ENCODE measurements at regions not wholly inside any gene's neighbourhood (a gene's known extent, or its start where the extent isn't known, plus 50 kb on each side); places are given as distances from the start of the nearest gene placed in this dataset.
A peak's percentile ranks its signal among the peaks of the same experiment; 100 is the strongest.
"Not testable (repeated sequence)": the region's sequence is repeated elsewhere in the genome, so short reads cannot be mapped to it uniquely, and the experiment has no call there.

GRCh38 chr12:68984796-68985573, 52.0 kb upstream of the CPM start:
- DNase-seq (ENCODE audit: low read depth) = no peak

GRCh38 chr12:68997526-68997925, 64.6 kb upstream of the CPM start:
- DNase-seq (ENCODE audit: low read depth) = not testable (repeated sequence)

DNA sequence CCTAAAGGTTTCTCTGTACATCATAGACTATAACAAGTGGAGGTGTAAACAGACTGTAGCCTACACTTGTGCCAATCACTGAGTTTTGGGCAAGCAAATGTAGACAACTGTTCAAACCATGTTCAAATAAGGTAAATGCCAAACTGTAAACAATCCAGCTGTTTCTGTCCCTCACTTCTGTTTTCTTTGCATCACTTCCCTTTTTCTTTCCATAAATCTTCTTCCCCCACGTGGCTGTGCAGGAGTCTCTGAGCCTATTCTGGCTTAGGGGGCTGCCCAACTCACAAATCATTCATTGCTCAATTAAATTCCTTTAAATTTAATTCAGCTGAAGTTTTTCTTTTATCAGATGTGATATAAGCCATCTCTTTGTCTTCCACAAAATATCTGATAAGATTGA, 65.1 kb upstream of the CPM start:
- DNase-seq (ENCODE audit: low read depth) = no peak

- no peak for DNase-seq (ENCODE audit: low read depth)
These were observed 67.1 kb upstream of the CPM start for GRCh38 chr12:69000074-69000473.

GRCh38 chr12:69000540-69001243, 67.7 kb upstream of the CPM start:
- DNase-seq (ENCODE audit: low read depth) = peak; percentile 5

DNA sequence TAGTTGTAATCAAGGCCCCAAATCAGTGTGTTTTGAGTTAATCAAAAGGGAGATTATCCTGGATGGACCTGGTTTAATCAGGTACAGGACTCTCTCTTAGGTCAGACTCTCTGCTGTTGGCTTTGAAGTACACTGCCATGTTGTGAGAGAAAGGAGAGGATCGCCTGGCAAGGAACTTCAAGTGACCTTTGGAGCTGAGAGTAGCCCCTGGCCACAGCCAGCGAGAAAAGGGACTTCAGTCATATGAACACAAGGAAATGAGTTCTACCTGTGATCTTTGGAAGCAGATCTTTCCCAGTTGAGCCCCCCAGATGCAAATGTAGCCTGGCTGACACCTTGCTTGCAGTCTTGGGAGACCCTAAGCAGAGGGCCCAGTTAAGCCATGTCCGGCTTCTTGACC, 68.3 kb upstream of the CPM start:
- DNase-seq (ENCODE audit: low read depth) = no peak

- DNase-seq (ENCODE audit: low read depth) = no peak
These were observed 70.0 kb upstream of the CPM start for GRCh38 chr12:69002969-69003368.

DNA sequence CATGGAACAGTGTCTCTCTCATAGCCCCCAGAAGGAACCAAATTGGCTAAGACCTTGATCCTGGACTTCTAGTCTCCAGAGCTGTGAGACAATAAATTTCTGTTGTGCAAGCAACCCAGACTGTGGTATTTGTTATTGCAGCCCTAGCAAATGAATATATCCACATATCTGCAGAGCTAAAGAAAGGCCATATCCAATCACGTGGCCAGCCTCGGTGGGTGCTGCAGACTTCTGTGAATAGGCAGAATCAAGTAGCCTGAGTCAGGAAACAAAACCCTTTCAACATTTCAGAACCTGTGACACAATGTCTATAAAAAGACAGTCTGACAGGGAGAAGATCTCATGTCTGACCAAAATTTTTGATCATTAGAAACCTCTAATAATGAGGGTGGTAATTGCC, 71.0 kb upstream of the CPM start:
- DNase-seq (ENCODE audit: low read depth) = no peak

DNA sequence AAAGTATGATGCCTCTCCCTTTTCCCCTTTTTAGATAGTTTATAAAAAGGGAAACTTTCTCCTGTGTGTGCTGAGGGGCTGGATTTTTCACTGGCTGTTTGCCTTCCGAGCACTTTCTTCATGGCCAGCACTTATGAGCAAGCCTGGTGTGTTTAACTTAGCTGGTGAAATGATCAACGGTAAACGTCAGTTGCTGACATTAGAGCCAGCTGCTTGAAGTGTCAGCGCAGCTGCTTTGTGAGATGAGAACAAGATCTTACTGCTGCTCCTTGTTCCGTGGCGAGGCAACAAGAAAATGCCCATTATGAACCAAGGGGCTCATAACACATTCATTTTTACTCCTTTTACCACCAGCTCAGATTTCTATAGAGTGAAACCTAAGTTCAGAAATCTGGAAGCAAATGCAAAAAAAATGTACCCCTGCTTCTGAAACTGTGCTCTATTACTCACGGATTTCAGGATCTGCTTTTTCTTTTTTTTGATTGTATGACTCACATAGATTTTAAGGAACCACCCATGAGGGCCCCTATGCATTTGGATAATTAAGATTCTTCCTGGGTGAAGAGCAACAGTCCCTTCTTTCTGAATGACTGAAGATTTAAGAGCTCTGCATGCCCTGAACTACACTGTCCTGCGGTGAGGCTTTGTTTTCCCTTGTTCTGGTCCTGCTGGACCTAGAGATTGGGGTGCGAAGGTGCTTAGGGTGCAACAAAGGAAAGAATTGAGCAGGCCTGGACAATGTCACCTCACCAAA, 74.3 kb upstream of the CPM start:
- peak; percentile 77 for DNase-seq (ENCODE audit: low read depth)

DNA sequence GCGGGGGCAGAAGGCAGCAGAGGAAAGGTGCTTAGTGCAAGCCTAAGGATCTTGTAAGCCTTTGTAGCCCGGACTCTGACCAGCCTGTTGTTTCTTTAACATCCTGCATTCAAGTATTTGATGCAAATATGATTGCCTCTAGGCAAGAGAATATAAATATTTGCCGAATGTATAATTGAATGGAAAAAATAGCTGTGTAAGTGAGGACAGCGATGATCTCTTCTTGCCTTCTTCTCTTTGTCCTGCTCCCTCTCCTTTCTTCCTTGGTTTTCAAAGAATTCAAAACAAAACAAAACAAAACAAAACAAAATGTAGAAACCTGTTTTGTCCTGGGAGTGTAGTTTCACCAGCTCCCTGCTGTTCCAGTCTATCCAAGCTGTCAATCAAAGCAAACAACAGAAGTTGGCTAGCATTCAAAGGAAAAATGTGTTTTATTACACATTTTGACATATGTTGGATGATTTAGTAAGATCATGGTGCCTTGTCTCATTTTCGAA, 74.9 kb upstream of the CPM start:
- no peak for DNase-seq (ENCODE audit: low read depth)

- DNase-seq (ENCODE audit: low read depth) = no peak
These were observed 75.5 kb upstream of the CPM start for GRCh38 chr12:69008520-69008919.

DNA sequence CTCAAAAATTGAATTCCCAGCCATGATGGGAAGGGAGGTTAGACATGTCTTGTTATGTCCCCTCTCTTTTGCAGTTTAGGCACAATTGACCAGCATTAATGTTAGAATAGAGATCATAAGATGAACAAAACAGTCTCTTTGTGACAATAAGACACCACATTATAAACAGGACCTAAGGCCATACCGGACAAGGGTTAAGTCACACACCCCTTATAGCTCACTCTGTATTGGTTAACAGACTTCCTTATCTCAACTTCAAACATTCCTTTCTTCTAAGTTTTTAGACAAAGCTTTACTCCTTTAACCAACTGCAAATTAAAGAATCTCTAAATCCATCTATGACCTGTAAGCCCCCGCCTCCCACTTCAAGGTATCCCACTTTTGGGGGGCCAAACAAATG, 81.1 kb upstream of the CPM start:
- no peak for DNase-seq (ENCODE audit: low read depth)

- DNase-seq (ENCODE audit: low read depth) = no peak
These were observed 82.0 kb upstream of the CPM start for GRCh38 chr12:69015017-69015416.

DNA sequence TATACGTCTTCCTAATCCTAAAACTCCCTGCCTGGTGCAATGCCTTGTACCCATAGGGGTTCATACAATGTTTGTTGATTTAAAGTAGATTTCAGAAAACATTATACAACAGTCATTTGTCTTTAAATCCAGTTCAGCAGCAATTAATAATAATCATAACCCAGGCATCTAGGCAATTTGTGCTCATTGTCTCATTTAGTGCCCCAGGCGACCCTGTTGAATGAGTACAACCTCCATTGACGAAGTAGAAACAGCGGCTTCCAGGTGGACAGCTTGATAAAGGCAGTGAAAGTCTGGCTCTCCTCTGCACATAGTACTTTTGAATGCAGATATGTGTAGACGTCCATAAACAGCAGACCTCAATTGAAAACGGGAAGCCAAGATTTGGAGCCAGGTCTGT, 82.9 kb upstream of the CPM start:
- DNase-seq (ENCODE audit: low read depth) = no peak

GRCh38 chr12:69019082-69019481, 86.1 kb upstream of the CPM start:
- no peak for DNase-seq (ENCODE audit: low read depth)

GRCh38 chr12:69019910-69020309, 86.9 kb upstream of the CPM start:
- DNase-seq (ENCODE audit: low read depth) = no peak

DNA sequence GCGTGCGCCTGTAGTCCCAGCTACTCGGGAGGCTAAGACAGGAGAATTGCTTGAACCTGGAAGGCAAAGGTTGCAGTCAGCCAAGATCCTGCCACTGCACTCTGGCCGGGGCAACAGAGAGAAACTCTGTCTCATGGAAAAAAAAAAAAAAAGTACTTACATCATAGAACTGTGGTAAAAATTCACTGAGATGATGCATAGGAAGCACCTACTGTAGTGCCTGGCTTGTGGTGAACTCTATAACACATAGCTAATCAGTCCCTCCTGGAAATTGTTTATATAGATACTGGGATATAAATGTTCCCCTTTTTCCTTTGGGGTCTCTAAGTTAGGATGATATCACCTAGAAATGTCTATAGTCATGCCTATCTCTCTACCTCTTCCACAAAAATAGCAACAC, 89.7 kb upstream of the CPM start:
- no peak for DNase-seq (ENCODE audit: low read depth)

DNA sequence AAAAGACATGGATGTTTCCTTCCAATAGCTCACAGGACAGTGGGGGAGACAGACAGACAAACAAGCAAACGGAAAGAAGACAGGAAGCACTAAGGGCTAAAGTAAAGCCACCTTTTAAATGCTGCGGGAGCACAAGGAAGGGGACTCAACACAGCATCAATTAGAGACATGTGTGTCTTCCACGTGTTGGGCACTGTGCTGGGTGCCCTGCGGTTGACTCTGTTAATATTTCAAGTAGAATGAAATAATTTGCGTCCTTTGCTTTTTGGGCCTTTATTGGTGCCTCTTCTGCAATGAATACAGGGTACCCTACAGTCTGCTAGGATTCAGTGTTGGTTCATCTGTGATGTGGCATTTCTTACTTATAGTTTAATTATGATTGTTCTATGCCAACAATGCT, 90.9 kb upstream of the CPM start:
- DNase-seq (ENCODE audit: low read depth) = no peak

- no peak for DNase-seq (ENCODE audit: low read depth)
These were observed 91.4 kb upstream of the CPM start for GRCh38 chr12:69024413-69024812.

DNA sequence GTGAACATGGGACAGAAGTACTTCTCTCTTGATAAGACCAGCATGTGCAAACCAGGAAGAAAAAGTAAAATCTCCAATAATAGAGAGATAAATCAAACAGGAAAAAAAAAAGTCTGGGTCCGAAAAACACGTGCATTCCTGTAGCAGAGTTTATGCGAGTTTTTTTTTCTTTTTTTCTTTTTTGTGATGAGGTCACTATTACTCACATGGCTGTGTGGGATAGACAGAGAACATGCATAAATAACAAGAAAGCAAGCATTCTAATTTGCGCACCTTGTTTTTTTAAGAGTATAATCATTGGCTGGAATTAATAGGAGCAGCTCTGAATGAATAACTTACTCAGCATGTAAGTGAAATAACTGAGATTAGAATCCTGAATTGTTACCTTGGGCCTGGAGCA, 91.9 kb upstream of the CPM start:
- DNase-seq (ENCODE audit: low read depth) = peak; percentile 32

DNA sequence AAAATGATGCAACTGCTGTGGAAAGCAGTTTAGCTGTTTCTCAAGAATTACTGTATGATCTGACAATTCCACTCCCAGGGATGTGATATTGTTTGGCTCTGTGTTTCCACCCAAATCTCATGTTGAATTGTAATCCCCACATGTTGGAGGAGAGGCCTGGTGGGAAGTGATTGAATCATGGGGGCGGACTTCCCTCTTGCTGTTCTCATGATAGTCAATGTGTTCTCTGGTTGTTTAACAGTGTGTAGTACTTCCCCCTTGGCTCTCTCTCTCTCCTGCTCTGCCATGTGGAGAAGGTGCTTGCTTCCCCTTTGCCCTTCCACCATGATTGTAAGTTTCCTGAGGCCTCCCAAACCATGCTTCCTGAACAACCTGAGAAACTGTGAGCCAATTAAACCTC, 93.4 kb upstream of the CPM start:
- no peak for DNase-seq (ENCODE audit: low read depth)

DNA sequence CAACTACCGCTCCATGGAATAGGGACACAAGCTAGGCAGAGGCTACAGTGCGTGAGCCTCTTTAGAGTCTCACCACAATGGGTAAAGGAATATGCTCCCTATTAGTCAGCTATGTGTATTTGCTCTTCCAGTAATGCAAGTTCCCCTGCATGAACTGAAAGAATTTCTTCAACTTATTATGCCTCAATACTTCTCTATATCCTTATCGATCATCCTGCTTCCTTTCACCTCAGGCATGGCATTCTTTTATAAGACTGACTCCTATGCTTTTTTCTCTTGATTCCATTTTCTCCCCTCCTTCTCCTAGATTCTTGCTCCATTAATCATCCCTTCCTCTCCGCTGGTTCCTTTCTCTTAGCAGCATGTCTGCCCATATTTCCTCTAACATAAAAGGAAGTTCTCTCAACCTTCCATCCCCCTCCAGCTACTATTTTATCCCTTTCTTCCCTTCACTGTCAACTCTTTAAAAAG, 94.5 kb upstream of the CPM start:
- DNase-seq (ENCODE audit: low read depth) = peak; percentile 22
